Pancreas (tissue), 10 donors: ENCODE measurements at regions not wholly inside any gene's neighbourhood (a gene's known extent, or its start where the extent isn't known, plus 50 kb on each side); places are given as distances from the start of the nearest gene placed in this dataset.

ENCODE experiments used
- ATAC-seq, 4 donors: fragments of 200-7000 bp; cut with Tn5 transposase; one replicate each; pipeline versions ENCODE4 v1.8.0 to v1.9.1; 2020; ENCODE audit warnings: mild to moderate bottlenecking in 4 of 4, moderate library complexity in 4 of 4
- DNase-seq, 6 donors: peaks; one replicate each; pipeline ENCODE4 v3.0.0-alpha.2; 2020
- FAIRE-seq: peaks from 2 replicates; lab custom pipeline; 2012; peaks lifted over from hg19 to GRCh38; lab: Jason Lieb, UNC
- H3K27ac ChIP-seq, 4 donors: fragments of 200-600 bp; sonication (generic); 1 replicate in 3 of 4; 2 replicates in 1 of 4; pipeline versions ENCODE4 v1.5.0 to v1.8.0; 2020
- H3K27me3 ChIP-seq, 4 donors: fragments of 200-600 bp; one replicate each; pipeline ENCODE4 v1.8.0; 2021
- H3K36me3 ChIP-seq, 3 donors: fragments of 200-600 bp; sonication (generic) in 1 of 3; one replicate each; pipeline versions ENCODE4 v1.5.0 to v1.8.0; 2020 to 2021
- H3K4me1 ChIP-seq, 3 donors: fragments of 200-600 bp; one replicate each; pipeline ENCODE4 v1.8.0; 2021
- H3K4me3 ChIP-seq, 4 donors: fragments of 200-600 bp; sonication (generic) in 2 of 4; one replicate each; pipeline versions ENCODE4 v1.5.0 to v1.8.0; 2020 to 2021
- H3K9me3 ChIP-seq, 4 donors: fragments of 200-600 bp; one replicate each; pipeline ENCODE4 v1.8.0; 2021
- WGBS, 2 donors: extraction: QIAGEN DNeasy Blood & Tissue Kit; methylation state at CpG; one replicate each; pipeline ENCODE4 v1.1.7; 2013; 5-methylcytosine and 5-hydroxymethylcytosine counted together
- intact Hi-C, 3 donors: fragments of 100-400 bp; cut with DNase I; formaldehyde crosslinking; loops; one replicate each; pipeline versions ENCODE4 v1.11.1 to v1.14.2; 2022
- TF ChIP-seq, protein P1 (sequence below), 4 donors: fragments of 200-600 bp; sonication (generic) in 3 of 4; IDR thresholded peaks; one replicate each; pipeline versions ENCODE4 v1.5.0 to v1.8.0; 2021; ENCODE audit warnings: antibody characterized with exemption in 4 of 4
- donor health status: healthy with polysubstance abuse.
- donor health status: DM: no; HTN: no; CAD: no; lungs with moderate emphysema.
- donor health status: DM: no; HTN: no; CAD: no.
- donor health status: control.
- donor health status: control.
- donor health status: Bipolar disorder and iron deficiency.
- donor health status: DM: yes; HTN: yes; CAD: no.
- donor health status: DM: no; HTN: no; CAD: no.
- donor health status: DM: no; HTN: no; CAD: no.
- donor health status: DM: yes; HTN: yes; CAD: no.

DNA sequence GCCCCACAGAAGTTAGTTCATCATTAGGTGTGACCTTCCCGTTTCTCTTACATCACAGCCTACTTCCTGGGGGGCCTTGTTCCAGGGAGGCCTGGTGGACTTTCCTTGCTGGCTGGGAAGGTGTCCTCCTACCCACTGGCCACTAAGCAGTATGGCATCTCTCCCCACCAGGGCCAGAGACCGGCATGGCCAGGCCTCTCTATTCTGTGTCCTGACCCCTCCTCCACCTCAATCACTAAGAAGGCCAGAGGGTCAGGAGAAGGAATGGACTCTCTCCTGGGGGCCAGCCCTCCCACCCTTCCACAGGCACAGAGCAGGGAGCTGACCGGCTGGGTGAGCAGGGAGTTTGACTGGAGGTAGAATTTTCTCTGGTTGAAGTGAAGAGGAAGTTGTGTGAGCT, 81.9 kb downstream of the PJA1 start:
- Histone ChIP-seq H3K9me3 (no peaks in the 10 kb centered on the region), H3K27me3 (no peaks in the 10 kb centered on the region), H3K27ac (no peak overlapping the region), H3K36me3 (no peaks in the 10 kb centered on the region), H3K4me3 (no peak overlapping the region), H3K4me1 (no peaks in the 10 kb centered on the region)
- peak in 1 of 6 donors; percentile 30 for DNase-seq
- no peak for FAIRE-seq
- WGBS, 2 donors, result 75% methylated on average over 3 of the region's 3 CpGs
- ATAC-seq, result no peak
- TF ChIP-seq, protein P1, sequence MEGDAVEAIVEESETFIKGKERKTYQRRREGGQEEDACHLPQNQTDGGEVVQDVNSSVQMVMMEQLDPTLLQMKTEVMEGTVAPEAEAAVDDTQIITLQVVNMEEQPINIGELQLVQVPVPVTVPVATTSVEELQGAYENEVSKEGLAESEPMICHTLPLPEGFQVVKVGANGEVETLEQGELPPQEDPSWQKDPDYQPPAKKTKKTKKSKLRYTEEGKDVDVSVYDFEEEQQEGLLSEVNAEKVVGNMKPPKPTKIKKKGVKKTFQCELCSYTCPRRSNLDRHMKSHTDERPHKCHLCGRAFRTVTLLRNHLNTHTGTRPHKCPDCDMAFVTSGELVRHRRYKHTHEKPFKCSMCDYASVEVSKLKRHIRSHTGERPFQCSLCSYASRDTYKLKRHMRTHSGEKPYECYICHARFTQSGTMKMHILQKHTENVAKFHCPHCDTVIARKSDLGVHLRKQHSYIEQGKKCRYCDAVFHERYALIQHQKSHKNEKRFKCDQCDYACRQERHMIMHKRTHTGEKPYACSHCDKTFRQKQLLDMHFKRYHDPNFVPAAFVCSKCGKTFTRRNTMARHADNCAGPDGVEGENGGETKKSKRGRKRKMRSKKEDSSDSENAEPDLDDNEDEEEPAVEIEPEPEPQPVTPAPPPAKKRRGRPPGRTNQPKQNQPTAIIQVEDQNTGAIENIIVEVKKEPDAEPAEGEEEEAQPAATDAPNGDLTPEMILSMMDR (IDR thresholded peaks at IDR 0.05), result no peak
- intact Hi-C loops, result no loop called here

DNA sequence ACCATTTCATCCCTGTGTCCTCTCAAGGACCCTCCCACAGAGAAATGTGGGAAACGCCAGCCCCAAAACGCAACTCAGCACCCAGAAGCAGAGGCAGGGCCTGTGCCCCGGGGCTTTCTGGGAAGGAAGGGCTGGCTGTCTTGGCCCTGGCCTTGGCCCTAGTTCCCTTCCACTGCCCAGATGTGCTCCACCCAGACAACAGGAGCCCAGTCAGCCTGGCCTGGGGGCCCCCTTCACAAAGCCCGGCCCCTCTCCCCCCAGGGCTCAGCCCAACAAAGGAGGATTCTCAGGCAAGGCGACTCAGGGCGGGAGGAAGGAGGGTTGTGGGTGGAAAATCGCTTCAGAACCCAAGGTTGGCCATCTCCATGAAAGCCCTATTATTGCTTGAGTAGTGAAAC, 82.5 kb downstream of the PJA1 start:
- no peak overlapping the region for H3K4me3 ChIP-seq
- no peak for FAIRE-seq
- H3K9me3 ChIP-seq, result no peaks in the 10 kb centered on the region
- intact Hi-C loops, result no loop called here
- DNase-seq, result peak in 1 of 6 donors; percentile 56
- no peaks in the 10 kb centered on the region for H3K27me3 ChIP-seq
- TF ChIP-seq, protein P1 (IDR thresholded peaks at IDR 0.05), result no peak
- 83 to 92% methylated on average over 7 of the region's 7 CpGs for WGBS, 2 donors
- ATAC-seq, result no peak
- H3K36me3 ChIP-seq, result no peaks in the 10 kb centered on the region
- no peaks in the 10 kb centered on the region for H3K4me1 ChIP-seq
- H3K27ac ChIP-seq, result no peak overlapping the region

DNA sequence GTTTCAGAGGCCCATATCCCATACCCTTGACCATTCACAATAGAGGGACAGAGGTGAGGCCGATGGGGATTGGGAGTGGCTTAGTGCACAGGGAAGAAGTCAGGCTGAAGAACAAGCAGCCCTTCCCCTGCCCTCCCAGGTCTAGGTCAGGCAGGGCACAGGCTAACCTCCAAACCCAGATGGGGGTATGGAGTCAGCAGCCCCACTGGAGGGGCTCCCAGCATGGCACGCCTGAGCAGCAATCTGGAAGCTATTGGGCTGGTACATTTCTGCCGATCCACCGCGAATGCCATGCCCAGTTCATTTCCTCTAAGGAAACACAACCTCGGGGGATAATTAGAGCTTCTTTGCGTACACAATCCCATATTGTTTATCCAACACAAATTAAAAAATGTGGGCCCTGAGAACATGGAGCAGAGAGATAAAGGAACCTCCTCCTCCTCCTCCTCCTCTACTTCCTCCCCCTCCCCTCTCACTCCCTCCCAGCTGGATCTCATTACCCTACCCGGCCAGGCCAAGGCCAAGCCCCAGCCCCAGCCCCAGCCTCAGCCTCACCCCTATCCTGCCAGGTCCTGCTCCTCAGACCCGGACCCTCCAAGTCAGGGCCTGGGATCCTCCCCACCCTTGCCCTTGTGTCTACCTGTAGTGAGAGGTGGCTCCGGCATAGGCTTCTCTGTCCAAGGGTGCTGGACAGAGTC, 83.0 kb downstream of the PJA1 start:
- Histone ChIP-seq H3K9me3 (no peaks in the 10 kb centered on the region), H3K4me3 (no peak overlapping the region), H3K27ac (no peak overlapping the region), H3K36me3 (no peaks in the 10 kb centered on the region), H3K27me3 (no peaks in the 10 kb centered on the region), H3K4me1 (no peaks in the 10 kb centered on the region)
- intact Hi-C loops, result no loop called here
- ATAC-seq (no peak), FAIRE-seq (no peak), DNase-seq (peak in 2 of 6 donors; percentile 13 to 44)
- 73 to 76% methylated on average over 10 of the region's 10 CpGs for WGBS, 2 donors
- TF ChIP-seq, protein P1 (IDR thresholded peaks at IDR 0.05), result no peak

DNA sequence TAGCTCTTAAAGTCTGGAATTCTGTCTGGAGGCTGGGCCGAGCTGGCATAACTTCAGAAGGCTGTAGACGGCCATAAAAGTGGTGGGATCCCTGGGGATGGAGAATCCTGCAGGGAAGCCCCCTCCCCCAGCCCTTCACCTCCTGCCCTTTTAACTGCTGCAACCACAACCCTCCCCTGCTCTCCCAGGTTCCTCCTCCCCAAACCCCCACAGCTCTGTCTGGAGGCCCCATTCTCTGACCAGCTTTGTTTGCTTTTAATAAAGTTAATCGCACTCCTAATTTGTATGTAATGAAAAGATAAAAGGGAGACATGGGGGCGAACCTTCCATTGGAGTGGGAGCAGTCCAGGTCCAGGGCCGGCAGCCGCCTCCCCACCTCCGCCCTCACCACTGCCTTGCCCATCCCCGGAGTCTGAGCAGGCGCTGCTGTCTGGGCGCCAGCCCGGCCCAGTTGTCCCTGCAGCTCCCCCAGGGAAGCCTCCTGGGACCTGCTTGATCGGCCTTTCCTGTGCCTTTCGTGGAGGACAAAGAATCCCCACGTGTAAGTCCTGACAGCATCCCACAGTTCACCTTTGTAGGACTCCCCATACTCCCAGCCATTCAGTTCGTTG, 84.3 kb downstream of the PJA1 start:
- DNase-seq (peak in 2 of 6 donors; percentile 41 to 49), ATAC-seq (no peak), FAIRE-seq (no peak)
- Histone ChIP-seq H3K9me3 (no peaks in the 10 kb centered on the region), H3K36me3 (no peaks in the 10 kb centered on the region), H3K4me1 (no peaks in the 10 kb centered on the region), H3K27me3 (no peaks in the 10 kb centered on the region), H3K4me3 (no peak overlapping the region), H3K27ac (no peak overlapping the region)
- TF ChIP-seq, protein P1 (IDR thresholded peaks at IDR 0.05), result no peak
- intact Hi-C loops, result no loop called here
- WGBS, 2 donors, result 54 to 61% methylated on average over 15 of the region's 15 CpGs

DNA sequence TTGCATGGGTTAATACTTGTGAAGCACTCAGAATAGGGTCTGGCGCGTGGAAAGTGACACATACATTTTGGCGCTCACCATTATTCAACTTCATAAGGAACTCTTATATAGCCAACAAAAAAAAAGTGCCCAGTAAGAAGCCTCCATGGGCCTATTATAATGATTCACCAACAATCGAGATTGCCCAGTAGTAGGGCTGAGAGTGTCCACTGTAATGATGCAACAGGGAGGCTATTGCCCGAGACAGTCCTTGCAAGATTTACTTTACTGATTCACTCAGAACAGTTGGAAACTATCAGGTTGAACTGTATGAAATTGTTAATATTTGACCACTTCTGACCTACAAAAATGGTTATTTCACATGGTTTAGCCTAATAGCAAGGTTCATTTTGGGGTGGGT, 86.0 kb downstream of the PJA1 start:
- WGBS, 2 donors, result 81 to 84% methylated on average over 5 of the region's 5 CpGs
- H3K27me3 ChIP-seq, result no peaks in the 10 kb centered on the region
- no peak for FAIRE-seq

More for the DNA sequence above, 86.0 kb downstream of the PJA1 start:
- no peak overlapping the region for H3K27ac ChIP-seq
- intact Hi-C loops, result no loop called here
- no peaks in the 10 kb centered on the region for H3K9me3 ChIP-seq
- TF ChIP-seq, protein P1 (IDR thresholded peaks at IDR 0.05), result no peak
- no peak for ATAC-seq
- no peak for DNase-seq
- no peaks in the 10 kb centered on the region for H3K36me3 ChIP-seq
- no peaks in the 10 kb centered on the region for H3K4me1 ChIP-seq
- H3K4me3 ChIP-seq, result no peak overlapping the region
